RPMI8226 (cell line): ENCODE measurements at regions not wholly inside any gene's neighbourhood (a gene's known extent, or its start where the extent isn't known, plus 50 kb on each side); places are given as distances from the start of the nearest gene placed in this dataset.
"Not testable (repeated sequence)": the region's sequence is repeated elsewhere in the genome, so short reads cannot be mapped to it uniquely, and the experiment has no call there.

Experiments used
- DNase-seq: peaks from one replicate; pipeline ENCODE4 v3.0.0-alpha.2; 2015

DNA sequence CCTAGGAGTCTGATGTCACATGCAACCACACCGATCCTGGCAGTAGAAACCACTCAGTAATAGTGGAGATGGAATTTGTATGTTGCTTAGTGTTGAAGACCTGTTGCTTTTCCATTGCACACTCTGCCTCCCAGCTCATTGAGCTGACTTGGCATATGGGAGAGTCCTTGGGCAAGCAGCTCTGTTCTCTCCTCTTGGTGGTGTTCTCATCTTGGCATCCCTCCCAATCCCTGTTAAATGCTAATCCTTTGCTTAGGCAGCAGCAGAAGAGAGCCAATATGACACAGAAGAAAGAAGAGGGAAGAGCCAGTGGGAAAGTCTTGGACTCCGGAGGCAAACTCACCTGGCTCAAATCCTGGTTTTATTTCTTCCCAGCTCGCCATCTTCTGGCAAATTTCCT is 178.0 kb upstream of the CAND1 start:
- no peak for DNase-seq

DNA sequence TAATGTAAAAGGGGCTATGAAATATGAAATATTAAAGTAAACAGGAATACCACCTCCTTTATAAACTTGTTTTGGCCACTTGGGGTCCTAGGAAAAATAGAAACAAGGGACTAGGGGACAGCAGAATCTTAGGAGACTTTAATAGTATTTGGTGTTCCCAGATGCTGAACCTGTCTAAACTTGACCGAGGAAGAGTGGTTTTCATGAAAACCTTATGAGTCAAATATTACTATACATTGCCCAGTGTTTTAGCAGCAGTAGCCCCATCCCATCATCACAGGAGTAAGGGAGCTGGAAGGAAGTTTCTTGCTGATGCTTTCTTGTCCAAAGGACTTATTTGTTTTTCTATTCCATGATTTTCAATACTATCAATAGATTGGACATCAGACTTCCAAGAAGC is 177.5 kb upstream of the CAND1 start:
- DNase-seq, result no peak

DNA sequence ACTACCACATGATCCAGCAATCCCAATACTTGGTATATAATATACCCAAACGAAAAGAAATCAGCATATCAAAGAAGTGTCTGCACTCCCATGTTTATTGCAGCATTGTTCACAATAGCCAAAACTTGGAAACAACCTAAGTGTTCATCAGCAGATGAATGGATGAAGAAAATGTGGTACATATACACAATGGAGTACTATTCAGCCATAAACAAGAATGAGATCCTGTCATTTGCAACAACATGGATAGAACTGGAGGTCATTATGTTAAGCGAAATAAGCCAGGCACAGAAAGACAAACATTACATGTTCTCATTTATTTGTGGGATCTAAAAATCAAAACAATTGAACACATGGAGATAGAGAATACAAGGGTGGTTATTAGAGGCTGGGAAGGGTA is 176.2 kb upstream of the CAND1 start:
- DNase-seq, result not testable (repeated sequence)

DNA sequence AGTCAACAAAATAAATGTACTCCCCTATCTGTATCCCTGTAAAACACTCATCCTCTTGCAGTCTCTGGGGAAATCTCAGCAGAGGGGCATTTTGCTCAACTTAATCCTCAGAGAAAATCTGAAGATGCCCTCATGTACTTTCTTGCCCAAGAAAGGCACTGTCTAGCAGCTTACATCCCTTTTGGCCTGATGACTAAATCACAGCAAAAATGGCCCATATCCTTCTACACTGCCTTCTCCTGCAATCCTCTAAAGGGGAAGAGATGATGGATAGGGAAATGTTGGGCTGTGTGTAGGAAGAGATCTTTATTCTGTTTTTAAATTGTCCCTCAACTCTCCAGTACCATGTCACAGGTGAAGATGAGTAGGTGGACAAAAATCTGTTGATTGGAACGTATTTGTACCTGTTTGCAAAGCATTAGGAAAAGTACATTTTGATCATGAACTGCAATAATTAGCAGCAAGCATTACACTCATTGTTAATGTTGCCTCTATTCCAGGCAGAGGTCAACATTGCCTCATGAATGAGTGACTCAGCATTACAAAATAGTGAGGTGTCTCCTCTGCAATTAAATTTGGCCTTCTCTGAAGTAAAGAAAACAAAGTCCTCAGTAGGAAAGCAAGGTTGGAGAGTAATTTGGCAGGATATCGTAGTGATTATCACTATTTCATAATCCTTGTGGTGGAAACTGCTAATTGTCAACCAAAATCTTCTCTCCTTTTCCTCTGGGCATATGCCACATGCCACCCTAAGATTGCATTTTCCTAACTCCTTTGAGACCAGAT is 172.4 kb upstream of the CAND1 start:
- no peak for DNase-seq

DNA sequence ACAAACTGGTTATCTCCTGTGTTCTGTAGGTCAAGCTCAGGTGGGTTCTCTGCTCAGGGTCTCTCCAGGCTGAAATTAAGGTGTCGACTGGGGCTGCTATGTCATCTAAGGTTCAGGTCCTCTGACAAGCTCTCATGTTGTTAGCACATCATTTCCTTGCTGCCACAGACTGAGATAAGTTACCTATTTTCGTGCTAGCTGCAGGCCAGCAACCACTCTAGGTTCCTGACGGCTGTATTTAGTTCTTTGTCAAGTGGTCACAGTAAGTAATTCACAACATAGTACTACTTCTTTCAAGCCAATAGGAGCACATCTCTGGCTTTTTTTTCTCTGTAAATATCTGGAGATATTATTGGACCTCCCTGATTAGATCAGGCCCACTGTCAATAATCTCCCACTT is 169.3 kb upstream of the CAND1 start:
- no peak for DNase-seq

DNA sequence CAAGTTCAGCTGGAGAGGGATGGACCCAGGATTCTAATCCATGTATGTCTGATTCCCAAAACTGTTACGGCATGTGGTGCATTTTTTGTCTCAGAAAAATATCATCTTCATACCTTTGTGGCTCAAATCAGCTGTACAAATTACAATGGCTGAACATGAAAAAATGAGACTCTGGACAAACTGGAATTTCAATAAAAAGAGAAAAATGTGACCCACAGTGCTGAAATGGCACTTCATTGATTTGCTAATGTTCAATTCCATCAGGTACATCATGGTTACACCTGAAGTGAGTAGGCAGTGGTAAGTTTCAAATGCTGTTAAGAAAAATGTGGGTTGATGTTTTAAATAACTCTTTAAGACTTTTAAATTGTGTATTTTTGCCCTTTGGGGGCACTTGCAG is 165.6 kb upstream of the CAND1 start:
- DNase-seq, result no peak

DNA sequence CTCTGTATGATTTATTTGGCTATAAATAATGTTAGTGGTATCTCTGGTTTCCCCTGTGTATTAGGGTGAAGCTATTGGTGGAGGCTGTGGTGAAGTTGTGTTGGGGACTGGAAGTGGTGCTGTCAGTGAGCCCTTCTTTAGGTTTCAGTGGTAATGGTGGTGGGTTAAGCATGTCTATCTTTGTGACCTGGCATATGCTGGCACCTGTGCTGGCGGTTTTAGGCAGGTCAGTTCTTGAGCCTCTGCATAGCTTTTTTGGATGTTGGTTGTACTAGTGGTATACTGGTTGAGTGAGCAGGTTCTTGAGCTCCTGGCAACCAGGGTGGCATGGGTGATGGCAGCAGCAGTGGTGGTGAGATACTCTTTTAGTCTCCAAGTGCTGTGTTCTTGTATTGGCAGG is 161.9 kb upstream of the CAND1 start:
- no peak for DNase-seq

DNA sequence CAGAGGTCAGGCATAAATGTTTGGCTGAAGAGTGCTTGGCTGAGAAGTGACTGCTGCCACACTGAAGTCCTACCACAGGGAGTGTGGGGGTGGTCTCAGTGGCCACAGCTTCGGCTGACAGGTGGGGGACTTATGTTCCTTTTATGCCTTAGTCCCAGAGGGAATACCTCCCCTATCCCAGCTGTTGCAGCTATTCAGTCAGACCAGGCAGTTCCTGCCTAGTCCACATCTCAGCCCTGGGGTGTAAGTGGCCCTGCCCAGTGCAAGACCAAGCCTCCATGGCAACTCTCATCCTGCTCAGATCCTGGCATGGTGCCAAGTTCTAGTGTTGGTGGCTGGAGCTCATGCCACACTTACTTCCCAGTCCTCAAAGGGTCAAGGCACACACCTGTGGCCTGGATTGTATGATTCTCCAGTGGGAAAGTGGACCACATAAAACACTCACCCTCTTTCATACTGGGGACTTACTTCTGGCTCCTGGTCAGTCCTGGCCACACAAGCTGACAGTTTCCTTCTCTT is 161.3 kb upstream of the CAND1 start:
- no peak for DNase-seq

DNA sequence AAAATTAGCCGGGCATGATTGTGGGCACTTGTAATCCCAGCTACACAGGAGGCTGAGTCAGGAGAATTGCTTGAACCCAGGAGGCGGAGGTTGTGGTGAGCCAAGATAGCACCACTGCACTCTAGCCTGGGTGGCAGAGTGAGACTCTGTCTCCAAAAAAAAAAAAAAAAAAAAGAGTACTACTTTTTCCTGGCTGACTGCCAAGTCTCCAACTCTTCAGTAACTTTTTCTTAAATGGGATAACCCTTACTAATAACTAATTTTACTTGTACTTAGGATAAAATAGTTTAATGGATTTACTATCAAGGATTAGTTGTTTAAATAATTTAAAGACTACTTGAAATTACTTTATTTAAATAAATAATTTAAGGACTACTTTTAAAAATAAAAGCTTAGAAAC is 158.8 kb upstream of the CAND1 start:
- DNase-seq, result peak; percentile 5

DNA sequence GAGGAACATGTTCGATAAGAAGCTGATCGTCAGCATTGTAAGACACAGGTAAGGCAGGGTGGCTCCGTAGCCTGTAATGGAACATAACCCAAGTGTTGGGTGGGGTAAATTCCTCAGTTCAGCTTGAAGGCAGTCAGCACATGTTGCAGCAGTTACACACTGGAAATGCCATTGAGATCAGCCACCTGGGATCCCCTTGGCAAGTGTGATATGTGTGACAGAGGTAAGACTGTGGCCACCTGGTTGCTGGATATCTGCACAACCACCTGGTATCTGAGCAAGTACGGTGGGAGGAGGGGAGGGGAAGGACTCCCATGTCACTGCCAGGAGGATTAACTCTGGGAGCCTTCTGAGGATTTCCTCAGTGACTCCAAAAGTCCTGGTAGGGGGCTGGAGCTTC is 158.0 kb upstream of the CAND1 start:
- DNase-seq, result no peak

DNA sequence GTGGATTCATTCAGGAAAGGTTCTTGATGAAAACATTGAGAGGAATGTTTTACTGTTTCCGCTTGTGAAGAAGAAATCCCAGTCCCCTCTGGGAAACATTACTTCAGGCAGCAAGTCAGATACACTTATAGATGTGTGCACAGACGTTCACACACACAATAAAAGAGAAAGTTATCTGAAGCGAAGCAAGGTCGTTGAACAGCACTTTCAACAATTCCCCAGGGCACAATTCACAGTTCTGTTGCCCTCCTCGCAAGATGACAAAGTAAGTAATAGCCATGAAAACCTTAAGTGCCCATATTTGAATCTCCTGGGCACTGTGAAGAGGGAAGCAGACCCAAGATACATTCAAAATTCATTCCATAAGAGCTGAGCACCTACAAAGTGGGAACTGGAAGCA is 156.6 kb upstream of the CAND1 start:
- DNase-seq, result no peak

DNA sequence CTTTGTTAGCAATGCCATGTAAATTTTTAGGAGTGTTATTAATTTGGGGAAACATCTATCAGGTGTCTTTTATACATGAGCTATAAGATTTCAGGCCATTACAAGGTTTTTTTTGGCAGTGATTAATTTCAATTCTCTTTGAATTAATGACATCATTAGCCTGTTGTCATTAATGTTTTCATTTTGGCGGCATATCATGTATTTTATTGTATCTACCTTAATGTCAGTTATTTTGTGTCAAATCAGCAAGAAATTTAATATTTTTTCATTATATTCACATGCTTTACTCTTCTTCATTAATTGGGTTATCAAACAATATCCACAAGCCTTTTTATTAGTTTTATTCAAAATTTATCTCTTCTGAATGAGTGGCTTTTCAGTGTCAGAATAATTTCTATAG is 153.0 kb upstream of the CAND1 start:
- no peak for DNase-seq

DNA sequence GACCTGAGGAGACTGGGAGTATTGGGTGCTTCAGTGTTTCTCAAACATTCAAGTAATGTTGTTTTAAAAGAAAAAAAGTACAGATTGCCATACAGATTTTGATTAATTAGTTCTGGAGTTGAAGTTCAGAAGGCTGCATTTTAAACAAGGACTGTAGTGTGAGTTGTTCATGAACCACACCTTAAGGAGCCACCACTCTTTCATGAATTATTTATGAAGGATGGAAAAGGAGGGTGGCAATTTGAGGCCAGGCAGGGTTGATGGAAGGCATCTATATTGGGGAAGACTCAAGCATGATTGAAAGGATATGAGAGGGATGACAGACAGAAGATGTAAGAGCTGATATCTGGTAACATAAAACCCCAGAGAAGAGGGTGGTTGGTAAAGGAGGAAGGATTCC is 146.6 kb upstream of the CAND1 start:
- DNase-seq, result no peak

DNA sequence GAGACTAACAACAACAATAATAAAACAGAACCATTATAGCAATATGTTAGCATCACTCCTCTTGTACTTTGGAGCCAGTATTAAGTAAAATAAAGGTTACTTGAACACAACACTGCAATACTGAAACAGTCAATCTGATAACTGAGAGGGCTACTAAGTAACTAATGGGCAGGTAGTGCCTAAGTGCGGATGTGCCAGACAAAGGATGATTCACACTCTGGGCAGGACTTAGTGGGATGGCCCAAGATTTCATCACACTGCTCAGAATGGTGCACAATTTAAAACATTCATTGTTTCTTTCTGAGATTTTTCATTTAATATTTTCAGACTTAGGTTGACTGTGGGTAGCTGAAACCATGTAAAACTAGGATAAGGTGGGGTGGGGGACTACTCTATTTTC is 131.9 kb upstream of the CAND1 start:
- no peak for DNase-seq

DNA sequence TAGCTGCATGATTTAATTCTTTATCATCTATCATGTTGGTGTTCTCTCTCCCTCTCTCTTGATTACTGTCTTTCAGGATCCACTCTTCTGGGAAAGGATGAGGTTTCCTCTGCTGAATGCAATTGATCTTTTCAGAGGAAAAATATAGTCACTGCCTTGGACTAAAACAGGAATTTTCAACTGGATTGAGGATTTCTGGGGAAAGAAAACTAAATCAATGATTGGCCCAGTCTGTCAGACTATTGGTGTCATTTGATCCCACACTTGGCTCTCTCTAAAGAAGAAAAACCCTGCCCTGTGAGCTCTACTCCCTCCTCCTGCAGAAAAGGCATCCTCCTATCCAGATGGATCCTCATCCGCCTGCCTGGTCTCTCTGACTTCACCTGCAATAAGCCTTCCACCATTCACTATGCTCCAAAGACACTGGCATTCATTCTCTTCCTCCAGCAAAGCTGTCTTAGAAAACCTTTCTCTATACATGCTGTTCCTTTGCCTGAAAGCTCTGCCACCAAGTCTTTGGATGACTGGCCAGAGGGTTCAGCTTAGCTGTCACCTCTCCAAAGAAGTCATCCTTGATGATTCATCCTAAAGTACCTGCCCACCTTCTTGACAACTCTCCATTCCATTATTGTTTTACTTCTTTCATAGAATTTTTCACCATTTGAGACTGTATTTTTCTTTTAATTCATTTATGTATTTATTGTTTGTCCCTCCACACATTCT is 127.7 kb upstream of the CAND1 start:
- no peak for DNase-seq

DNA sequence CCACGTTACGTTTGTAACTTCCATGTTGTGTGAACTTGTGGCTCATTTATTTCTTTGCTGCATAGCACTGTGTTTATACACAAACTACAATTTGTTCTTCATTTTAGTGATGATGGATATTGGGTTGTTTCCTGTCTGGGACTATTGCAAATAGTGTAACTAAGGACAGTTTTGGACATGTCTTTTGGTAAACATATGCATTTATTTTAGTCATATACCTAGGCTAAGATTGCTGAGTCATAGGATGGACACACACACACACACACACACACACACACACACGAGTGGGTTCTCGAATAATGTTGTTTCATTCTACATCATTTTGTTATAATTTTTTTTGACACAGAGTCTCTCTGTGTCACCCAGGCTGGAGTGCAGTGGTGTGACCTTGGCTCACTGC is 123.5 kb upstream of the CAND1 start:
- no peak for DNase-seq

DNA sequence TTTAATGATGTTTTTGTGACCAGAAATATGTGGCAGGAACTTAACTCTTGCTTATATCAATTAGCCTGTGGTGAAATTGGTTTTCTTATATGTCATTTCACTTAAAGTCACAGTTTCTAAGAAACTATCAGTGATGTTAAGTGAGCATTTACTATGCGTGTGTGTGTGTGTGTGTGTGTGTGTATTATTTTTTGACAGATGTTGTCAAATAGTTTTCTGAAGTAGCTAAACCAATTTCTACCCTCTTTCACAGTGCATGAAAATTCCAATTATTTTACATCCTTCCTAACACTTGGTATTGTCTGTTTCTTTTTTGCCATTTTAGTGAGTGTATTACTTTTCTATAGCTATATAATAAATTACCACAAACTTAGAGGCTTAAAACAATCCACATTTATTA is 122.1 kb upstream of the CAND1 start:
- DNase-seq, result no peak

DNA sequence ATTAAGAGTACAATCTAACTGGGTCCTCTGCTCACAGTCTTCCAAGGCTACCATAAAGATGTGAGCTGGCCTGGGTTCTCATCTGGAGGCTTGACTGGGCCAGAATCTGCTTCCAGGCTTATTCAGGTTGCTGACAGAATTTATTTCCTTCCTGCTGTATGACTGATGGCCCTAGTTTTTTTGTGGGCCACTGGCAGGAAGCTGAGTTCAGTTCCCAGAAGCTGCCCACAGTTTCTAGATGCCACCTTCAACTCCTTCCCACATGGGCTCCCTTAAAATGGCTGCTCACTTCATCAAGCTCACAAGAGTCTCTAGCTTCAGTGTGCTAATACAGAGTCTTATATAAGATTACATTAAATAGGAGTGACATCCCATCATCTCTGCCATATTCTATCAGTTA is 121.7 kb upstream of the CAND1 start:
- no peak for DNase-seq

DNA sequence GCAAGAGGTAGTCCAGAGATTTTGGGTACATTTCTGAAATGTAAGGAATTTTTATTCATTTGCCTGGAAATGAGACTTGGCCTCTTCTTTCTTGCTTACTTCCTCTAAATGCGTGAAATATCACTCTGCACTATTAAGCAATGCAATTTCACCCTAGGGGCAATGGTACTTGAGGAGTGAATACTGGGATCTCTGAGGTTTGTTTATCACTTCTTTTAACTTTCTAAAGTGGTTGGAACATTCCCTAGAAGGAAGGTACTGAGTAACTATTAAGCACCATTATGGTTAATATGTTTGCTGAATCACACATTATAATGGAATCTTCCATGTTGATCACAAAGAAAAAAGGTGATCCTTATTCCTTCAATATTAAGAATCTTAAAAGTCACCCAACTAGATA is 120.9 kb upstream of the CAND1 start:
- DNase-seq, result no peak

DNA sequence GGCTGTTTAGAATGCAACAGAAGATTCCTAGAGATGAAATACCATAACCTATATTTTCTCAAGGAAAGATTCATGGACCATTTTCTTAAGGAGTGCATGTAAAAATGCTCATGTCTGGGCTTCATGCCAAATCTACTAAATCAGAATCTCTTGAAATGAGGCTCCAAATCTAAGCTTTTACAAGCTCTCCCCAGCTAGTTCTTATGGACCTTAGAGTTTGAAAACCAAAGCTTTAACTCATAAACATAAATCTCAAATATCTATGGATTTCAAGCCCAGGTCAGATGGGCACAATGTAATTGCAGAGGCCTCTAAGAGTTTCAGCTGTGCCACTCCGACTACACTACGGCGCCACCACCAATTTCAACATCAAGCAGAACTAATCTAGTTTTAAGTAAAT is 117.3 kb upstream of the CAND1 start:
- no peak for DNase-seq

DNA sequence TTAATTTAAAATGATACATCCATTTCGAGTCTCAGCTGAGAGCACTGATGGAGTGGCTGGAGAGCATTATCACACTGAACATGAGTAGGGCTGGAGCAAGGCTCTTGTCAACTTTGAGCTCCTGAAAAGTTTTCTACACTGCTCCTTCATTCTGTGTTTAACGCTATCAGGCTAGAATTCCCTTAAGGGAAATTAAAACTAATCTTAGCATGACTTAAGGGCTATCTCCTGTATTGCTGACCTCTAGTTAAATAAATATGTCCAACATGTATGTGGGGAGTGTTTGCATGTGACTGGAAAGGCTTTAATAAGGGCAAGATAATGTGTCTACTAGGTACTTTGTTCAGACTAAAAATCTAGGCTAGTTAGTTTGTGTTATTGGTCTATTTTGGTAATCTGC is 116.7 kb upstream of the CAND1 start:
- DNase-seq, result no peak

DNA sequence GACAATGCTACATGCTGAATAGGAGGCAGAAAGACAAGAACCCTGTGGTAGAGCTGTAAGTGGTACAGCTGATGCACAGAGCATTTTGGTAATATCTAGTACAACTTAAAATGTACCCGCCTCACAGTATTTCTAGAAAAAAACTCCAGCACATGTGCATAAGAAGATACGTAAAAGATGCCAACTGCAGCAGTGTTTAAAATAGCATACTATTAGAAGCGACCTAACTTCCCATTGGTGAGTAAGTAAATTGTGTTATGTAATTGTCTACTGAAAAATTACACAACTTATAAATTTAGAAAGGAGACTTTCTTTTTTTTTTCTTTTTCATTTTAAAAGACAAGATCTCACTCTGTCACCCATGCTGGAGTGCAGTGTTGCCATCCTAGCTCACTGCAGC is 114.3 kb upstream of the CAND1 start:
- DNase-seq, result no peak

DNA sequence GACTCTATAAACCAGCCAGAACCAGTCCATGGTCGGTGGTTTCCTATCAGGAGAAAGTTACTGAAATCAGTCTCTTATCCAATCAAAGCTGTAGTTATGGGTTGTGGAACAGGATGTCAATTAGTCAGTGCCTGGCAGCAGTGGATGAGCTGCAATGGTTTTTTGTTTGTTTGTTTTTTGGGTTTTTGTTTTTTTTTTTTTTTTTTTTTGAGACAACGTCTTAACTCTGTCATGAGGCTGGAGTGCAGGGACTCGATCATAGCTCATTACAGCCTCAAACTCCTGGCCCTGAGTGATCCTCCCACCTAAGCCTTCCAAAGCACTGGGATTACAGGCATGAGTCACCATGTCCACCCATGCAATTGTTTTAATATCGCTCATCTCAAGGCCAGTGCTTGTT is 113.3 kb upstream of the CAND1 start:
- DNase-seq, result no peak

DNA sequence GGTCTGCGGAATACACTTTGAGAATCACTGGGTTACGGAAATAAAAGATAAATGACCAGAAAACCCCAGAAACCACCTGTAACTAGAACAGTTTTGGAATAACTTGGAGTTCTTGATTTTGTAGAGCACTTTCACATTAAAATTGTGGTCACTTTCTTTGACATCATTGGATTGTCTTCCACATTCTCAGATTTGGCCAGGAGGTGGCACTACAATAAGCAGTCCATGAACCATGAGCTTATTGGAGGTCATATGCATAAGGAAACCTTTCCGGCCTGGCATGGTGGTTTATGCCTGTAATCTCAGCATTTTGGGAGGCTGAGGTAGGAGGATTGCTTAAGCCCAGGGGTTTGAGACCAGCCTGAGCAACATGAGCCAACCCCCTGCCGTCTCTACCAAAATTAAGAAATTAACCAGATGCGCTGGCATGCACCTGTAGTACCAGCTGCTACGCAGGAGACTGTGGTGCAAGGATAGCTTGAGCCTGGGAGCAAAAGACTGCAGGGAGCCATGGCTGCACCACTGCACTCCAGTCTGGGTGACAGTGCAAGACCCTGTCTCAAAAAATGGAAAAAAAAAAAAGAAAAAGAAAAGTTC is 107.7 kb upstream of the CAND1 start:
- peak; percentile 26 for DNase-seq
